T-helper 17 cell (primary cell): ENCODE measurements at regions not wholly inside any gene's neighbourhood (a gene's known extent, or its start where the extent isn't known, plus 50 kb on each side); places are given as distances from the start of the nearest gene placed in this dataset.
"Not testable (repeated sequence)": the region's sequence is repeated elsewhere in the genome, so short reads cannot be mapped to it uniquely, and the experiment has no call there.

Experiments used
- ATAC-seq: fragments of 150-1000 bp; cut with Tn5 transposase; 2 replicates; pipeline ENCODE4 v1.10.0; 2021; ENCODE audit warnings: mild to moderate bottlenecking, moderate library complexity
- DNase-seq, 3 donors: peaks; one replicate each; pipeline versions ENCODE4 v3.0.0 to v3.0.0-alpha.2; 2020 to 2021
- H3K9me3 ChIP-seq: one replicate; pipeline ENCODE4 v1.7.0; 2013; ENCODE audit warnings: low read length, mild to moderate bottlenecking; ENCODE audit not compliant: control insufficient read depth, poor library complexity, severe bottlenecking
- H3K27ac Mint-ChIP-seq: one replicate; pipeline ENCODE4 v1.8.0; 2022; ENCODE audit warnings: mild to moderate bottlenecking, moderate library complexity, mixed read lengths
- H3K27me3 Mint-ChIP-seq: one replicate; pipeline ENCODE4 v1.8.0; 2022; ENCODE audit warnings: mixed read lengths
- H3K36me3 Mint-ChIP-seq: one replicate; pipeline ENCODE4 v1.8.0; 2022; ENCODE audit warnings: low read depth, mixed read lengths
- H3K4me1 Mint-ChIP-seq: one replicate; pipeline ENCODE4 v1.8.0; 2022; ENCODE audit warnings: mild to moderate bottlenecking, mixed read lengths
- H3K4me3 Mint-ChIP-seq: one replicate; pipeline ENCODE4 v1.8.0; 2022; ENCODE audit warnings: mild to moderate bottlenecking, moderate library complexity, mixed read lengths

- H3K27ac Mint-ChIP-seq = no peak overlapping the region
- no peak overlapping the region for H3K4me3 Mint-ChIP-seq
- DNase-seq = no peak
- H3K27me3 Mint-ChIP-seq = peaks cover 6% of the 10 kb centered on the region
- H3K9me3 ChIP-seq = no peaks in the 10 kb centered on the region
- H3K4me1 Mint-ChIP-seq = no peaks in the 10 kb centered on the region
- ATAC-seq = no peak
- no peaks in the 10 kb centered on the region for H3K36me3 Mint-ChIP-seq
These were observed 337.5 kb upstream of the PCSK5 start for GRCh38 chr9:75552941-75553340.

GRCh38 chr9:75566813-75567212 lies 323.7 kb upstream of the PCSK5 start:
- not testable (repeated sequence) for H3K27me3 Mint-ChIP-seq, H3K4me1 Mint-ChIP-seq, H3K9me3 ChIP-seq, H3K4me3 Mint-ChIP-seq, ATAC-seq, H3K27ac Mint-ChIP-seq, DNase-seq, H3K36me3 Mint-ChIP-seq

- ATAC-seq (no peak), DNase-seq (no peak)
- Mint-ChIP-seq H3K27ac (no peak overlapping the region), H3K36me3 (no peaks in the 10 kb centered on the region), H3K4me3 (no peak overlapping the region), H3K4me1 (no peaks in the 10 kb centered on the region), H3K27me3 (no peaks in the 10 kb centered on the region)
- no peaks in the 10 kb centered on the region for H3K9me3 ChIP-seq
These were observed 319.9 kb upstream of the PCSK5 start for GRCh38 chr9:75570538-75570937.

- H3K4me1 Mint-ChIP-seq = no peaks in the 10 kb centered on the region
- no peak for ATAC-seq
These were observed 315.9 kb upstream of the PCSK5 start for GRCh38 chr9:75574569-75574968.

GRCh38 chr9:75582870-75583269 lies 307.6 kb upstream of the PCSK5 start:
- no peak for DNase-seq
- Mint-ChIP-seq H3K36me3 (no peaks in the 10 kb centered on the region), H3K4me1 (no peaks in the 10 kb centered on the region), H3K27me3 (no peaks in the 10 kb centered on the region), H3K4me3 (no peak overlapping the region), H3K27ac (no peak overlapping the region)
- ATAC-seq = no peak
- no peaks in the 10 kb centered on the region for H3K9me3 ChIP-seq

More at GRCh38 chr9:75574569-75574968, 315.9 kb upstream of the PCSK5 start:
- no peak for DNase-seq
- H3K36me3 Mint-ChIP-seq = no peaks in the 10 kb centered on the region
- no peak overlapping the region for H3K4me3 Mint-ChIP-seq
- no peak overlapping the region for H3K27ac Mint-ChIP-seq
- no peaks in the 10 kb centered on the region for H3K9me3 ChIP-seq
- H3K27me3 Mint-ChIP-seq = no peaks in the 10 kb centered on the region

- no peak overlapping the region for H3K4me3 Mint-ChIP-seq
- no peaks in the 10 kb centered on the region for H3K4me1 Mint-ChIP-seq
- H3K36me3 Mint-ChIP-seq = peaks cover 2% of the 10 kb centered on the region
- H3K27ac Mint-ChIP-seq = no peak overlapping the region
- ATAC-seq (no peak), DNase-seq (no peak)
- H3K9me3 ChIP-seq = no peaks in the 10 kb centered on the region
- H3K27me3 Mint-ChIP-seq = peaks cover 5% of the 10 kb centered on the region
These were observed 301.7 kb upstream of the PCSK5 start for GRCh38 chr9:75588808-75589207.

- Mint-ChIP-seq H3K36me3 (peaks cover 2% of the 10 kb centered on the region), H3K4me3 (no peak overlapping the region), H3K27me3 (peaks cover 5% of the 10 kb centered on the region), H3K4me1 (no peaks in the 10 kb centered on the region), H3K27ac (no peak overlapping the region)
- H3K9me3 ChIP-seq = no peaks in the 10 kb centered on the region
- no peak for DNase-seq
- ATAC-seq = no peak
These were observed 301.0 kb upstream of the PCSK5 start for GRCh38 chr9:75589497-75589896.

- no peak overlapping the region for H3K4me3 Mint-ChIP-seq
These were observed 298.5 kb upstream of the PCSK5 start for GRCh38 chr9:75591972-75592371.

GRCh38 chr9:75592586-75592985 lies 297.9 kb upstream of the PCSK5 start:
- H3K9me3 ChIP-seq = no peaks in the 10 kb centered on the region
- H3K27me3 Mint-ChIP-seq = peaks cover 12% of the 10 kb centered on the region
- no peak overlapping the region for H3K4me3 Mint-ChIP-seq
- no peak for ATAC-seq
- no peak overlapping the region for H3K27ac Mint-ChIP-seq
- H3K4me1 Mint-ChIP-seq = no peaks in the 10 kb centered on the region
- DNase-seq = no peak
- peaks cover 2% of the 10 kb centered on the region for H3K36me3 Mint-ChIP-seq

More at GRCh38 chr9:75591972-75592371, 298.5 kb upstream of the PCSK5 start:
- Mint-ChIP-seq H3K36me3 (peaks cover 2% of the 10 kb centered on the region), H3K27me3 (peaks cover 6% of the 10 kb centered on the region), H3K27ac (no peak overlapping the region), H3K4me1 (no peaks in the 10 kb centered on the region)
- ATAC-seq (no peak), DNase-seq (no peak)
- H3K9me3 ChIP-seq = no peaks in the 10 kb centered on the region

GRCh38 chr9:75593920-75594319 lies 296.6 kb upstream of the PCSK5 start:
- peaks cover 10% of the 10 kb centered on the region for H3K27me3 Mint-ChIP-seq
- peaks cover 2% of the 10 kb centered on the region for H3K36me3 Mint-ChIP-seq
- no peaks in the 10 kb centered on the region for H3K9me3 ChIP-seq
- ATAC-seq = no peak
- H3K4me1 Mint-ChIP-seq = no peaks in the 10 kb centered on the region
- no peak overlapping the region for H3K4me3 Mint-ChIP-seq
- no peak overlapping the region for H3K27ac Mint-ChIP-seq
- no peak for DNase-seq

- peaks cover 17% of the 10 kb centered on the region for H3K27me3 Mint-ChIP-seq
- H3K9me3 ChIP-seq = no peaks in the 10 kb centered on the region
- no peaks in the 10 kb centered on the region for H3K36me3 Mint-ChIP-seq
- no peak overlapping the region for H3K27ac Mint-ChIP-seq
- no peak for ATAC-seq
- no peak overlapping the region for H3K4me3 Mint-ChIP-seq
- no peak for DNase-seq
- H3K4me1 Mint-ChIP-seq = no peaks in the 10 kb centered on the region
These were observed 291.3 kb upstream of the PCSK5 start for GRCh38 chr9:75599126-75599525.

- no peaks in the 10 kb centered on the region for H3K9me3 ChIP-seq
- peaks cover 17% of the 10 kb centered on the region for H3K27me3 Mint-ChIP-seq
- DNase-seq (no peak), ATAC-seq (no peak)
- H3K4me1 Mint-ChIP-seq = no peaks in the 10 kb centered on the region
- no peaks in the 10 kb centered on the region for H3K36me3 Mint-ChIP-seq
- H3K27ac Mint-ChIP-seq = no peak overlapping the region
- H3K4me3 Mint-ChIP-seq = no peak overlapping the region
These were observed 289.2 kb upstream of the PCSK5 start for GRCh38 chr9:75601280-75601679.

GRCh38 chr9:75602060-75602459 lies 288.4 kb upstream of the PCSK5 start:
- DNase-seq = no peak
- Mint-ChIP-seq H3K36me3 (no peaks in the 10 kb centered on the region), H3K4me1 (no peaks in the 10 kb centered on the region), H3K4me3 (no peak overlapping the region), H3K27me3 (peaks cover 16% of the 10 kb centered on the region), H3K27ac (no peak overlapping the region)
- H3K9me3 ChIP-seq = no peaks in the 10 kb centered on the region
- no peak for ATAC-seq

- peaks cover 8% of the 10 kb centered on the region for H3K27me3 Mint-ChIP-seq
- no peaks in the 10 kb centered on the region for H3K4me1 Mint-ChIP-seq
- H3K9me3 ChIP-seq = no peaks in the 10 kb centered on the region
- DNase-seq = no peak
- H3K36me3 Mint-ChIP-seq = no peaks in the 10 kb centered on the region
- no peak overlapping the region for H3K27ac Mint-ChIP-seq
- no peak for ATAC-seq
- no peak overlapping the region for H3K4me3 Mint-ChIP-seq
These were observed 285.8 kb upstream of the PCSK5 start for GRCh38 chr9:75604661-75605060.

- Mint-ChIP-seq H3K27me3 (no peaks in the 10 kb centered on the region), H3K36me3 (no peaks in the 10 kb centered on the region), H3K27ac (no peak overlapping the region), H3K4me1 (no peaks in the 10 kb centered on the region), H3K4me3 (no peak overlapping the region)
- ATAC-seq = no peak
- DNase-seq = no peak
- no peaks in the 10 kb centered on the region for H3K9me3 ChIP-seq
These were observed 283.0 kb upstream of the PCSK5 start for GRCh38 chr9:75607521-75607920.
